ENCODE measurements at regions not wholly inside any gene's neighbourhood (a gene's known extent, or its start where the extent isn't known, plus 50 kb on each side); places are given as distances from the start of the nearest gene placed in this dataset.

DNA sequence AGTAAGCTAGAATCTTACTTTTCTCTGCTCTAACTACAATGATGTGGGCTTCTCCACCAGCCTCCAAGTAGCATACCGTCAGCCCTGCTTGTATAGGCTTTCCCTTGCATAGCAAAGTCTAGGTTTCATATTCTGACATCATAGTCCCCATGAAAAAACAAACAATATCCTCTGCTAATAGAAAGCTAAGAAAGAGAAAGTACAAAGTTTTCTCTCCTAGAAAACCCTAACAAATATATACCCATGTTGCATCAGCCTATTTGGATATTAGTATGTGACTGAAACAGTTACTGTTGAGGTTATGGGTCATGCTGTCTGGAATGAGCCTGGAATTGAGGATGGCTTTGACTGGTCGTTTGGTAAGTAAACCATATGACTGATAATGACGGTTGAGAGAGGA, 1696.0 kb downstream of the MAT2B start:
- H3K36me3 ChIP-seq (ENCODE audit: control insufficient read depth in 1 of 2, insufficient read depth in 2 of 2, low read length in 1 of 2): no peaks in the 10 kb centered on the region
- H3K27ac ChIP-seq (ENCODE audit: low read depth in 1 of 2, low read length in 2 of 2): no peak overlapping the region
- 34 to 35% methylated on average over 3 of the region's 3 CpGs for WGBS, 2 donors
- H3K4me1 ChIP-seq (ENCODE audit: control insufficient read depth in 1 of 2, insufficient read depth in 2 of 2, low read length in 2 of 2): no peaks in the 10 kb centered on the region
- intact Hi-C loops (cut with DNase I): loop anchor here in 1 of 2 donors (10.0 kb wide), 1 partner anchor 1187 kb away; no protein-coding TSS in a partner anchor
- ATAC-seq (ENCODE audit: low FRiP score) (no peak), DNase-seq (no peak)
- no peaks in the 10 kb centered on the region for H3K9me3 ChIP-seq (ENCODE audit: control insufficient read depth, low read length)
- no peak overlapping the region for H3K4me3 ChIP-seq (ENCODE audit: low read length in 2 of 2)
- H3K27me3 ChIP-seq (ENCODE audit: control insufficient read depth in 1 of 2, insufficient read depth in 2 of 2, low read length in 1 of 2): no peaks in the 10 kb centered on the region

DNA sequence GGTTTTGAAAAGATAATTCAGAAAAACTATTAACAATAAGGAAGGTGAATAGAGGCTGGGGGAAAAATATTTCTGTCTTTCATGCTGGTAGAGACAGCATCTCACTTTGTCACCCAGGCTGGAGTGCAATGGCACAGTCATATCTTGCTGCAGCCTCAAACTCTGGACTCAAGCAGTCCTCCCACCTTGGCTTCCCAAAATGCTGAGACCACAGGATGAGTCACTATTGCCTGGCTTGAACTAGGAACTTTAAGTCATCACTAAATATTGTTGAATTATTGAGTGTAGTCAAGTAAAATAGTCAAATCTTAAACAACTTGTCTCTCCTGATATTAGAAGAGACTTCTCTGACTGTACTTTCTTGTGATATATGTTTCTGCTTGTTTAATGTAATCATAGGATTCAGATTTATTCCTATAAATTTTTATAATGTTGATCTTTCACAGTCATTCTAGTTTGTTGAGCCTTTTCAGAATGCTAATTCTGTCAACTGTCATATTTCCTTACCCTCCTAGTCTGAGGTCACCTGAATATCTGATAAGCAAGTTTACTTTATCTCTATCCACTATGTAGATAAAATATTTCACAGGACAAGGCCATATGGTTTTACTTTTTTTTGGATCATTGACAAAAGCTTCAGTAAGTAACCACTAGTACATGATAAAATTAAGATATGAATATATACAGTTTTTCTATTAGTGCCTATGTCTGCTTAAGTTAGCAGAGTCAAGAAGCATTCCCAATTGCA, 1696.5 kb downstream of the MAT2B start:
- no peak for DNase-seq
- Histone ChIP-seq H3K36me3 (ENCODE audit: control insufficient read depth in 1 of 2, insufficient read depth in 2 of 2, low read length in 1 of 2) (no peaks in the 10 kb centered on the region), H3K9me3 (ENCODE audit: control insufficient read depth, low read length) (no peaks in the 10 kb centered on the region), H3K4me3 (ENCODE audit: low read length in 2 of 2) (no peak overlapping the region), H3K27me3 (ENCODE audit: control insufficient read depth in 1 of 2, insufficient read depth in 2 of 2, low read length in 1 of 2) (no peaks in the 10 kb centered on the region), H3K4me1 (ENCODE audit: control insufficient read depth in 1 of 2, insufficient read depth in 2 of 2, low read length in 2 of 2) (no peaks in the 10 kb centered on the region), H3K27ac (ENCODE audit: low read depth in 1 of 2, low read length in 2 of 2) (no peak overlapping the region)
- intact Hi-C loops (cut with DNase I): loop anchor here in 1 of 2 donors (10.0 kb wide), 1 partner anchor 1187 kb away; no protein-coding TSS in a partner anchor
- no peak for ATAC-seq (ENCODE audit: low FRiP score)

DNA sequence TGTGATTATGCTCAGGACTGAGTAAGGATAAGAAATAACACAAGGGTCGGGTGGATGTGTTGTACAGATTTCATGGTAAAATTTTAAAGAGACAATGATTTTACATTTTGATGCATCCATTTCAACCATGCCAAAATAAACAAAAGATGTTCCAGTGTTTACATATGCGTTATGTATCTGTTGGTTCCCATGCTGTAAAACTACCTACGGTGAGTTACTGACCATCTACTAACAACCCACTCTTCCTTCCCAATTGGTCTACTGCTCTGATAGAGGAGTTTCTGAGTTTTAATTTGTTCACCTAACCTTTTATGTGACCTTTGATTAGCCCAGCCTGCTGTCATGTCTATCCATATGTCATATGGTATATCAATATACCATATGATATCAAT, 1697.1 kb downstream of the MAT2B start:
- DNase-seq (no peak), ATAC-seq (ENCODE audit: low FRiP score) (no peak)
- H3K27me3 ChIP-seq (ENCODE audit: control insufficient read depth in 1 of 2, insufficient read depth in 2 of 2, low read length in 1 of 2): no peaks in the 10 kb centered on the region
- no peaks in the 10 kb centered on the region for H3K9me3 ChIP-seq (ENCODE audit: control insufficient read depth, low read length)
- H3K4me1 ChIP-seq (ENCODE audit: control insufficient read depth in 1 of 2, insufficient read depth in 2 of 2, low read length in 2 of 2): no peaks in the 10 kb centered on the region
- H3K27ac ChIP-seq (ENCODE audit: low read depth in 1 of 2, low read length in 2 of 2): no peak overlapping the region
- intact Hi-C loops (cut with DNase I): loop anchor here in 1 of 2 donors (10.0 kb wide), 1 partner anchor 1188 kb away; no protein-coding TSS in a partner anchor
- 66 to 70% methylated on average over 3 of the region's 3 CpGs for WGBS, 2 donors
- no peak overlapping the region for H3K4me3 ChIP-seq (ENCODE audit: low read length in 2 of 2)
- H3K36me3 ChIP-seq (ENCODE audit: control insufficient read depth in 1 of 2, insufficient read depth in 2 of 2, low read length in 1 of 2): no peaks in the 10 kb centered on the region

DNA sequence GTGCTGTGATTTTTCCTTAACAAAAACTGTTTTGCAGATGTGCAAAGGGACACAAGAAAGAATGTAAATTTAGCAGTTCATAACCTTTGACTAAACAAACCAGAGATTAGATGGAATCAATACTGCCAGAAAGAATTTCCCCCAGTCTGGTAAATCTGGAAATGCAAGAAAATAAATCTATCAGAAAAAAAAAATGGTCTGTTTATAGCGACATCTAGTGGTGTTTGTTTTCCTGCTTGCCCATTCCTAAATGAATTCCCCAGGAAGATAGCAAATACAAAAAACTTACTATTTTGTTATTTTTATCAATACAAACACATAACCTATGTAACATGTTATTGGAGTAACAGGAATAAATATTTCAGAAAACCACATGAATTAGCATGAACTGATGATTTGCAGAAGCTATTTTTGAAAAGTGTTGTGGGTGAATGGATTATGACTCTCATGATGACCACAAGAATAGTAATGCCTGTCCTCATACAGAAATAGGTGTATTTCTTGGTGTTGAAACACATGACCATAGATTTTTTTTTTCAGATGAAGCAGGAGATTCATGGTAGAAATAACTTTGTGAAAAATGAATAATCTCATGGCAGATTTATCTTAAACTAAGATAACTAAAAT, 1703.8 kb downstream of the MAT2B start:
- no peaks in the 10 kb centered on the region for H3K36me3 ChIP-seq (ENCODE audit: control insufficient read depth in 1 of 2, insufficient read depth in 2 of 2, low read length in 1 of 2)
- H3K27ac ChIP-seq (ENCODE audit: low read depth in 1 of 2, low read length in 2 of 2): no peak overlapping the region
- no peaks in the 10 kb centered on the region for H3K4me1 ChIP-seq (ENCODE audit: control insufficient read depth in 1 of 2, insufficient read depth in 2 of 2, low read length in 2 of 2)
- intact Hi-C loops (cut with DNase I): loop anchor here in 1 of 2 donors (10.0 kb wide), 1 partner anchor 1194 kb away; no protein-coding TSS in a partner anchor
- DNase-seq (no peak), ATAC-seq (ENCODE audit: low FRiP score) (no peak)
- 0% methylated on average over 1 of the region's 1 CpG for WGBS, 2 donors
- H3K9me3 ChIP-seq (ENCODE audit: control insufficient read depth, low read length): no peaks in the 10 kb centered on the region
- no peak overlapping the region for H3K4me3 ChIP-seq (ENCODE audit: low read length in 2 of 2)
- H3K27me3 ChIP-seq (ENCODE audit: control insufficient read depth in 1 of 2, insufficient read depth in 2 of 2, low read length in 1 of 2): no peaks in the 10 kb centered on the region

DNA sequence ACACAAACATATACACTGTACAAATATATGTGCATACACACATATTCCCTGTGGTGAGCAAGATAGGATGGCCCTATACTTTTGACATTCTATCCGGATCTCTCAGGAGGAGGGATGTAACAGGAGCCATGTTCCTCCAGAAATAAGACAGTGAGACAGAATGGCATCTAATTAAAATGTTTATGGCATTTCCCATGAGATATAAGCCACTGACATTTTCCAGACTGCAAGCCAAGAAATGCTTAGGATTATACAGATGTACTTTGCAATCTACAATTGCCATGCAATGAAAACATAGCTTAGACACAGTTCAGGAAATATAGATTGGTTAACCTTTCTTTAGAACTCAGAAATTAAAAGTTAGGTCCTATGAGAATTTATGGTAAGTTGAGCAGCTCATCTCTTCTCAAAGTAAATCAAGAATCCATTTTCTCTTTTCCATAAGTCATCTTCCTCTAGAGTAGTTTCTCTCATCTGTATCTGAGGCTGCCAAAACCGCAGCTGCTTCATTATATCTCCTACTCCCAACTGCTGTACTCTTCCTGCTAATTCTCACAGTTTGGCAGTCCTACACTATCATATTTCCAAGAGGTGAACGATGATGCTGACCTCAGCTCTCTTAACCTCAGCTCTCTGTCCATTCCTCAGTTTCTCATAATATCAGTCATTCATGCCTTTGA, 1719.1 kb downstream of the MAT2B start:
- Histone ChIP-seq H3K36me3 (ENCODE audit: control insufficient read depth in 1 of 2, insufficient read depth in 2 of 2, low read length in 1 of 2) (no peaks in the 10 kb centered on the region), H3K27ac (ENCODE audit: low read depth in 1 of 2, low read length in 2 of 2) (no peak overlapping the region), H3K9me3 (ENCODE audit: control insufficient read depth, low read length) (no peaks in the 10 kb centered on the region), H3K4me3 (ENCODE audit: low read length in 2 of 2) (no peak overlapping the region), H3K27me3 (ENCODE audit: control insufficient read depth in 1 of 2, insufficient read depth in 2 of 2, low read length in 1 of 2) (no peaks in the 10 kb centered on the region), H3K4me1 (ENCODE audit: control insufficient read depth in 1 of 2, insufficient read depth in 2 of 2, low read length in 2 of 2) (no peaks in the 10 kb centered on the region)
- no peak for ATAC-seq (ENCODE audit: low FRiP score)
- intact Hi-C loops (cut with DNase I): no loop called here
- 58 to 74% methylated on average over 3 of the region's 3 CpGs for WGBS, 2 donors
- no peak for DNase-seq

DNA sequence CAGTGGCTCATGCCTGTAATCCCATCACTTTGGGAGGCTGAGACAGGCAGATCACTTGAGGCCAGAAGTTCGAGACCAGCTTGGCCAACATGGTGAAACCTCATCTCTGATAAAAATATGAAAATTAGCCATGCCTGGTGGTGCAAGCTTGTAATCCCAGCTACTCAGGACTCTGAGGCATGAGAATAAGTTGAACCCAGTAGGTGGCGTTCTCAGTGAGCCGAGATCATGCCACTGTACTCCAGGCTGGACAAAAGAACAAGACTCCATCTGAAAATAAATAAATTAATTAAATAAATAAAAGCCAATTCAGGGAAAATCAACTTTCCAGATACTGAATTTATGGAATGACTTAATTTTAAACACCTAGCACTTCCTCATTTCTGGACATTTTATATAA, 1722.1 kb downstream of the MAT2B start:
- intact Hi-C loops (cut with DNase I): no loop called here
- Histone ChIP-seq H3K4me1 (ENCODE audit: control insufficient read depth in 1 of 2, insufficient read depth in 2 of 2, low read length in 2 of 2) (no peaks in the 10 kb centered on the region), H3K9me3 (ENCODE audit: control insufficient read depth, low read length) (no peaks in the 10 kb centered on the region), H3K27ac (ENCODE audit: low read depth in 1 of 2, low read length in 2 of 2) (no peak overlapping the region), H3K27me3 (ENCODE audit: control insufficient read depth in 1 of 2, insufficient read depth in 2 of 2, low read length in 1 of 2) (no peaks in the 10 kb centered on the region), H3K4me3 (ENCODE audit: low read length in 2 of 2) (no peak overlapping the region), H3K36me3 (ENCODE audit: control insufficient read depth in 1 of 2, insufficient read depth in 2 of 2, low read length in 1 of 2) (no peaks in the 10 kb centered on the region)
- ATAC-seq (ENCODE audit: low FRiP score): no peak
- WGBS, 2 donors: 79 to 85% methylated on average over 3 of the region's 3 CpGs
- no peak for DNase-seq

DNA sequence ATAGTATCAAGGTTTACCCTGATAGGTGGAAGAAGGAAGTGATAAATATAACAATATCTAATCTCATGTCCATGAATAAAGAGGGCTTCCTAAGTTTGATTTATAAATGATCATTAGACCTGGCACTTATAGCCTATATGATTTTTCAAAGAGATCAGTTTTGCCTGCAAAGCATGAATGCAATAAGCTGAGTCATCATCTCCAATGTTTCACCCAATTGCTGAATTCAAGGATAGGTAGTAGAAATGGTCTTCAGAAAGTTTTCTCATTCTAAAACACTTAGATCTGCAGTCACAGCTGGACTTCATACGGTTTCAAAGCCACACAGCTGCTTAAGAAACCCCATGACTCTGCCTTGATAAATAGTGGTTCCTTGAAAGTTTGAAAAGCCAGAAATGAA, 1722.8 kb downstream of the MAT2B start:
- H3K9me3 ChIP-seq (ENCODE audit: control insufficient read depth, low read length): no peaks in the 10 kb centered on the region
- ATAC-seq (ENCODE audit: low FRiP score) (no peak), DNase-seq (no peak)
- no peaks in the 10 kb centered on the region for H3K4me1 ChIP-seq (ENCODE audit: control insufficient read depth in 1 of 2, insufficient read depth in 2 of 2, low read length in 2 of 2)
- H3K36me3 ChIP-seq (ENCODE audit: control insufficient read depth in 1 of 2, insufficient read depth in 2 of 2, low read length in 1 of 2): no peaks in the 10 kb centered on the region
- no peak overlapping the region for H3K27ac ChIP-seq (ENCODE audit: low read depth in 1 of 2, low read length in 2 of 2)
- intact Hi-C loops (cut with DNase I): no loop called here
- WGBS, 2 donors: 26 to 34% methylated on average over 1 of the region's 1 CpG
- H3K4me3 ChIP-seq (ENCODE audit: low read length in 2 of 2): no peak overlapping the region
- no peaks in the 10 kb centered on the region for H3K27me3 ChIP-seq (ENCODE audit: control insufficient read depth in 1 of 2, insufficient read depth in 2 of 2, low read length in 1 of 2)

DNA sequence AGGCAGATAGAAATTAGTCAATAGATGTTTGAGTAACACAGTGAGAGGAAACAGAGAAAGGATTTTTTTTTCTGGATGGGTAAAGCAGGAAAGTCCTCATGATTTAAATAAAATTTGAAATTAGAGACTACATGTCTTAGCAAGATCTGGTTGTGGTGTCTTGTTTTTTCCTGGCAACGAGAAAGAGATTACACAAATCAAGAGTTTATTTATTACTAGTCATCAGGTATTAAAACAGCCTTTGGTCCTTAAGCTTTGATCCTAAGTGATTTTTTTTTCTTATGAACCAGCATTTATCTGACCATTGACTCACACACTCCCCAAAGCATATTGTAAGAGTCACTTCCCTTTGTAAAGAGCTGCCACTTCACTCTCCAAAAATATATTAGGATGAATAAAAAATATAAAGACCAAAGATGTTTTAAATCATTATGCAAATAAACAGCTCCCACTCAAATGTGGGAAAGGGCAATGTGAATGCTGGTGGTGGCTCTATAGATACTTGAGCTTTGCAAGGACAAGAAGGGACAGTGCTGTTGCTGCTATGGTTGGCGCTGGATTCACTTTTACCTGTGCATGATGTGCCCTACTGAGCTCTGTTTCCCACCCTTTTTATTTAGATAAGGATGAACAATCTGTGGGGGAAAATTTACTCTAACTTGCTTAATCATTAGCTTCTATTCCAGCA, 1726.5 kb downstream of the MAT2B start:
- Histone ChIP-seq H3K36me3 (ENCODE audit: control insufficient read depth in 1 of 2, insufficient read depth in 2 of 2, low read length in 1 of 2) (no peaks in the 10 kb centered on the region), H3K27me3 (ENCODE audit: control insufficient read depth in 1 of 2, insufficient read depth in 2 of 2, low read length in 1 of 2) (no peaks in the 10 kb centered on the region), H3K27ac (ENCODE audit: low read depth in 1 of 2, low read length in 2 of 2) (no peak overlapping the region), H3K9me3 (ENCODE audit: control insufficient read depth, low read length) (no peaks in the 10 kb centered on the region), H3K4me3 (ENCODE audit: low read length in 2 of 2) (no peak overlapping the region), H3K4me1 (ENCODE audit: control insufficient read depth in 1 of 2, insufficient read depth in 2 of 2, low read length in 2 of 2) (no peaks in the 10 kb centered on the region)
- 35 to 42% methylated on average over 2 of the region's 2 CpGs for WGBS, 2 donors
- ATAC-seq (ENCODE audit: low FRiP score) (no peak), DNase-seq (no peak)
- intact Hi-C loops (cut with DNase I): no loop called here

Measured in aorta (tissue), 5 donors.